ENCODE measurements at regions not wholly inside any gene's neighbourhood (a gene's known extent, or its start where the extent isn't known, plus 50 kb on each side); places are given as distances from the start of the nearest gene placed in this dataset.

DNA sequence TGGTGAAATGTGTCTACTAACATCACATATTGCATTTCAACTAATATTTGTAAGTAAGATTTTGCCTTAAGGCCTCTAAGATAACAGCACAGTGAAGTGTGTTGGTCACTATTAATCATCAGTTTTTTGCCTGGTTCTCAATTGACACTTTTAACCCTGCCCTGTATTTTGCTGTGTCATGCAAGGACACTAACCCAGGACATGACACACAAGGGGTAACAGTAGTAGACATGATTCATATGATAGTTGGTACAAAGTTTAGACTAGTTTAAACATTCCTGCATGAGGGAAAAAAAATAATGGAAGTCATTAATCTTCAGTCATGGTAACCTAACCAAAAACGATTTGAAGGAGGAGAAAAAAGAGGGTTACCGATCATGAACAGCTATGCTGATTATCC, 207.0 kb downstream of the DEPDC1B start:
- TF ChIP-seq CTCF (IDR thresholded peaks at IDR 0.05) (no peak), POLR2A (IDR thresholded peaks at IDR 0.05) (no peak)
